NCI-H2196 (cell line): ENCODE measurements at regions not wholly inside any gene's neighbourhood (a gene's known extent, or its start where the extent isn't known, plus 50 kb on each side); places are given as distances from the start of the nearest gene placed in this dataset.

Source experiments
- DNase-seq: peaks from one replicate; lab custom pipeline; 2025; ENCODE audit not compliant: unreplicated experiment; lab: John Stamatoyannopoulos, UW

DNA sequence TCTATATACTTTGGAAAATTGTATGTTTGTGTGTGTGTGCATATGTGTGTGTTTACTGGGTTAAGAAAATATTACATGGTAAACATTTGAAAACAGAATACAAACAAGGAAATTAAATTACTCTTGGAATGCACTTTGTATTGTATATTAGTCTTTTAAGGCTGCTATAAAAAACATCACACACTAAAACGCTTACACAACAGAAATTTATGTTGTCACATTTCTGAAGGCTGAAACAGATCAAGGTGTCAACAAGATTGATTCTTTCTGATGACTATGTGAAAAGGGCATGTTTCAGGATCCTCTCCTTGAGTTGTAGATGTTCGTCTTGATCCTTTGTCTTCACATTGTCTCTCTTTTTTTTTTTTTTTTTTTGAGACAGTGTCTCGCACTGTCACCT is 149.1 kb upstream of the CNTN5 start:
- DNase-seq, result no peak

- no peak for DNase-seq
Observed at GRCh38 chr11:98874050-98874449, 146.7 kb upstream of the CNTN5 start.

- DNase-seq, result no peak
Observed at GRCh38 chr11:98895936-98896335, 124.8 kb upstream of the CNTN5 start.

DNA sequence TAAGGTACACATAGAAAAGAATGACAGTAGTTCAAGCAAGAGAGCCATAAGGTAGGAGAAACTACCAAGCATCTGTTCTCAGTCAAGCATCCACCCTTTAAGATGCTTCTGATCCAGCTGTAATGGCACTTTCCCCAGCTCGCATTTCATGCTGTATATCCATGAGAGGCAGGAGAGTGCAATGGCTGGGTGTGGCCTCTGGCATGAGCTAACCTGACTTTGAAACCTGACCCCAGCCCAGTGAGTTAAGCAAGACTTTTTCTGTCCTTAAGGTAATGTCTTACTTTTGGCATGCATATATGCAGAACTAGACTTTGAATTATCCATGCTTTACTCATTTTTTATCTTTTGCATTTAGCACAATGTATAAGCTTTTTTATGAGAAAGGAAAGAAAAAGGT is 79.8 kb upstream of the CNTN5 start:
- DNase-seq, result no peak

- DNase-seq, result no peak
Observed at GRCh38 chr11:98944461-98944860, 76.3 kb upstream of the CNTN5 start.

GRCh38 chr11:98952107-98952506 is 68.6 kb upstream of the CNTN5 start:
- no peak for DNase-seq

GRCh38 chr11:98955551-98955950 is 65.2 kb upstream of the CNTN5 start:
- no peak for DNase-seq

- no peak for DNase-seq
Observed at GRCh38 chr11:98964146-98964545, 56.6 kb upstream of the CNTN5 start.

GRCh38 chr11:98965358-98965757 is 55.4 kb upstream of the CNTN5 start:
- no peak for DNase-seq

- no peak for DNase-seq
Observed at GRCh38 chr11:98965775-98966174, 55.0 kb upstream of the CNTN5 start.

DNA sequence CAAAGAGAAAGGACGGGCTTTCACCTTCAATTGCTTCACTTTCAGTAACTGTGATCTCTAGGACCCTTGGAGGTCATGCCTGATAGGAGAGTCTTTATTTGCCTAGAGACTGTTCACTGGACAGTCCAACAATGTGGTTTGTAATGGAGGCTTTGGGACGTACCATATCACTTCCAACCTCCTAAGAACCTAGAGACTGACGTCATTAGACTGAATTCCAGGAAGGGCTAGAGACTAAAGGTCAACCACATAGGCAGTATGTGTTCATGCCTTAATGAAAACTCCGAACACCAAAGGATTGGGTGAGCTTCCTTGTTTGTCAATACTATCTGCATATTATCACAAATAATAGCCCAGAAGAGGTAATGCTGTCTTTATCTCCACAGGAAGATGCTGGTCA is 53.7 kb upstream of the CNTN5 start:
- DNase-seq, result no peak
